ENCODE measurements at regions not wholly inside any gene's neighbourhood (a gene's known extent, or its start where the extent isn't known, plus 50 kb on each side); places are given as distances from the start of the nearest gene placed in this dataset.

DNA sequence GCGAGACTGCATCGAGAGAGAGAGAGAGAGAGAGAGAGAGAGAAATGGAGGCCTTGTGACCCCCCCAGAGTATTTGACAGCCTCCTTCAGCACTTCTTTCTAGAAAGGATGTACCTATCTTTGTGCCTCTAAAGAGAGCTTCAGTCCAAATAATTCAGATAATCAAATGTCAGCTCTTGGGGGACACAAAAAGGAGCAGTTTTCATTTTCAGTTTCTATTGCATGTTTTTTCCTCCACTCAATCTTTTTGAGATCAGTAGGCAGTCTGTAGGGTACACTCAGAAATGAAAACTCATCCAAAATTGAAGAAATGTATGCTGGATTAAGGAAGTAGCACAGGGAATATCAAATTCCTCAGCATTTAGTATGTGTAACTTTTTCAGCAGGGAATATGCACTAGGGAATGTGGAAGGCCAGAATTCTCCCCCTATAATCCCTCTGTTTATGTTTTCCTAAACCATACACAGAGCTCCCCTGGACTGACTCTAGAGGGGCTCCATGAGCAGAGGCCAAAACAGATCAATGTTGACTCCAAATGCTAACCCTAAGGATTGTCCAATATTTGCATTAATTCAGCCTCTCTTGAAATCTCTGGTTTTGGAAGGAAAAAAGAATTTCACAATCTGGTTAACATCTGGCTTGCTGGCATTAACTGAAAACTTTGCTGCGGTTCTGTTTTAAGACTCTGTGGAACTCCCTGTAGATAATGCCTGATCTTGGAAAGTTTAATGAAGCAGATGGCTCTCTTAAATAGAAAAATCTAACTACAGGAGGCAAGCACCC lies 250.1 kb downstream of the CEMIP2 start:
- TF ChIP-seq ZFP30 (CRISPR knock-in tag; IDR thresholded peaks at IDR 0.05) (no peak), TCF4 (CRISPR knock-in tag; IDR thresholded peaks at IDR 0.05; ENCODE audit: borderline replicate concordance) (no peak), ZFP3 (CRISPR knock-in tag; IDR thresholded peaks at IDR 0.05) (no peak), ZNF8 (CRISPR knock-in tag; IDR thresholded peaks at IDR 0.05) (no peak), ARNTL (CRISPR knock-in tag; IDR thresholded peaks at IDR 0.05; ENCODE audit: borderline replicate concordance, low read depth) (no peak), SNAI2 (CRISPR knock-in tag; IDR thresholded peaks at IDR 0.05) (no peak), ZNF565 (CRISPR knock-in tag; conservative IDR thresholded peaks at IDR 0.05; ENCODE audit: low read depth) (no peak), ZNF70 (CRISPR knock-in tag; IDR thresholded peaks at IDR 0.05) (no peak), RARB (CRISPR knock-in tag; IDR thresholded peaks at IDR 0.05) (no peak), ISL1 (CRISPR knock-in tag; IDR thresholded peaks at IDR 0.05) (no peak), TOX (CRISPR knock-in tag; IDR thresholded peaks at IDR 0.05; ENCODE audit: borderline replicate concordance) (no peak), GLIS3 (CRISPR knock-in tag; IDR thresholded peaks at IDR 0.05) (no peak), CSDC2 (CRISPR knock-in tag; IDR thresholded peaks at IDR 0.05) (no peak), ZC3H10 (CRISPR knock-in tag; IDR thresholded peaks at IDR 0.05) (no peak)
- TF ChIP-seq, protein P1, sequence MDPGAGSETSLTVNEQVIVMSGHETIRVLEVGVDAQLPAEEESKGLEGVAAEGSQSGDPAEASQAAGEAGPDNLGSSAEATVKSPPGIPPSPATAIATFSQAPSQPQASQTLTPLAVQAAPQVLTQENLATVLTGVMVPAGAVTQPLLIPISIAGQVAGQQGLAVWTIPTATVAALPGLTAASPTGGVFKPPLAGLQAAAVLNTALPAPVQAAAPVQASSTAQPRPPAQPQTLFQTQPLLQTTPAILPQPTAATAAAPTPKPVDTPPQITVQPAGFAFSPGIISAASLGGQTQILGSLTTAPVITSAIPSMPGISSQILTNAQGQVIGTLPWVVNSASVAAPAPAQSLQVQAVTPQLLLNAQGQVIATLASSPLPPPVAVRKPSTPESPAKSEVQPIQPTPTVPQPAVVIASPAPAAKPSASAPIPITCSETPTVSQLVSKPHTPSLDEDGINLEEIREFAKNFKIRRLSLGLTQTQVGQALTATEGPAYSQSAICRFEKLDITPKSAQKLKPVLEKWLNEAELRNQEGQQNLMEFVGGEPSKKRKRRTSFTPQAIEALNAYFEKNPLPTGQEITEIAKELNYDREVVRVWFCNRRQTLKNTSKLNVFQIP (CRISPR knock-in tag; IDR thresholded peaks at IDR 0.05; ENCODE audit: borderline replicate concordance, low read depth) = no peak
- TF ChIP-seq, protein P2, sequence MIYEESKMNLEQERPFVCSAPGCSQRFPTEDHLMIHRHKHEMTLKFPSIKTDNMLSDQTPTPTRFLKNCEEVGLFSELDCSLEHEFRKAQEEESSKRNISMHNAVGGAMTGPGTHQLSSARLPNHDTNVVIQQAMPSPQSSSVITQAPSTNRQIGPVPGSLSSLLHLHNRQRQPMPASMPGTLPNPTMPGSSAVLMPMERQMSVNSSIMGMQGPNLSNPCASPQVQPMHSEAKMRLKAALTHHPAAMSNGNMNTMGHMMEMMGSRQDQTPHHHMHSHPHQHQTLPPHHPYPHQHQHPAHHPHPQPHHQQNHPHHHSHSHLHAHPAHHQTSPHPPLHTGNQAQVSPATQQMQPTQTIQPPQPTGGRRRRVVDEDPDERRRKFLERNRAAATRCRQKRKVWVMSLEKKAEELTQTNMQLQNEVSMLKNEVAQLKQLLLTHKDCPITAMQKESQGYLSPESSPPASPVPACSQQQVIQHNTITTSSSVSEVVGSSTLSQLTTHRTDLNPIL (CRISPR knock-in tag; IDR thresholded peaks at IDR 0.05; ENCODE audit: low read depth) = no peak
- TF ChIP-seq, protein P3, sequence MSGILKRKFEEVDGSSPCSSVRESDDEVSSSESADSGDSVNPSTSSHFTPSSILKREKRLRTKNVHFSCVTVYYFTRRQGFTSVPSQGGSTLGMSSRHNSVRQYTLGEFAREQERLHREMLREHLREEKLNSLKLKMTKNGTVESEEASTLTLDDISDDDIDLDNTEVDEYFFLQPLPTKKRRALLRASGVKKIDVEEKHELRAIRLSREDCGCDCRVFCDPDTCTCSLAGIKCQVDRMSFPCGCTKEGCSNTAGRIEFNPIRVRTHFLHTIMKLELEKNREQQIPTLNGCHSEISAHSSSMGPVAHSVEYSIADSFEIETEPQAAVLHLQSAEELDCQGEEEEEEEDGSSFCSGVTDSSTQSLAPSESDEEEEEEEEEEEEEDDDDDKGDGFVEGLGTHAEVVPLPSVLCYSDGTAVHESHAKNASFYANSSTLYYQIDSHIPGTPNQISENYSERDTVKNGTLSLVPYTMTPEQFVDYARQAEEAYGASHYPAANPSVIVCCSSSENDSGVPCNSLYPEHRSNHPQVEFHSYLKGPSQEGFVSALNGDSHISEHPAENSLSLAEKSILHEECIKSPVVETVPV (CRISPR knock-in tag; IDR thresholded peaks at IDR 0.05) = no peak
- TF ChIP-seq, protein P4, sequence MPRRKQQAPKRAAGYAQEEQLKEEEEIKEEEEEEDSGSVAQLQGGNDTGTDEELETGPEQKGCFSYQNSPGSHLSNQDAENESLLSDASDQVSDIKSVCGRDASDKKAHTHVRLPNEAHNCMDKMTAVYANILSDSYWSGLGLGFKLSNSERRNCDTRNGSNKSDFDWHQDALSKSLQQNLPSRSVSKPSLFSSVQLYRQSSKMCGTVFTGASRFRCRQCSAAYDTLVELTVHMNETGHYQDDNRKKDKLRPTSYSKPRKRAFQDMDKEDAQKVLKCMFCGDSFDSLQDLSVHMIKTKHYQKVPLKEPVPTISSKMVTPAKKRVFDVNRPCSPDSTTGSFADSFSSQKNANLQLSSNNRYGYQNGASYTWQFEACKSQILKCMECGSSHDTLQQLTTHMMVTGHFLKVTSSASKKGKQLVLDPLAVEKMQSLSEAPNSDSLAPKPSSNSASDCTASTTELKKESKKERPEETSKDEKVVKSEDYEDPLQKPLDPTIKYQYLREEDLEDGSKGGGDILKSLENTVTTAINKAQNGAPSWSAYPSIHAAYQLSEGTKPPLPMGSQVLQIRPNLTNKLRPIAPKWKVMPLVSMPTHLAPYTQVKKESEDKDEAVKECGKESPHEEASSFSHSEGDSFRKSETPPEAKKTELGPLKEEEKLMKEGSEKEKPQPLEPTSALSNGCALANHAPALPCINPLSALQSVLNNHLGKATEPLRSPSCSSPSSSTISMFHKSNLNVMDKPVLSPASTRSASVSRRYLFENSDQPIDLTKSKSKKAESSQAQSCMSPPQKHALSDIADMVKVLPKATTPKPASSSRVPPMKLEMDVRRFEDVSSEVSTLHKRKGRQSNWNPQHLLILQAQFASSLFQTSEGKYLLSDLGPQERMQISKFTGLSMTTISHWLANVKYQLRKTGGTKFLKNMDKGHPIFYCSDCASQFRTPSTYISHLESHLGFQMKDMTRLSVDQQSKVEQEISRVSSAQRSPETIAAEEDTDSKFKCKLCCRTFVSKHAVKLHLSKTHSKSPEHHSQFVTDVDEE (CRISPR knock-in tag; IDR thresholded peaks at IDR 0.05) = no peak
- no peak for ATAC-seq

DNA sequence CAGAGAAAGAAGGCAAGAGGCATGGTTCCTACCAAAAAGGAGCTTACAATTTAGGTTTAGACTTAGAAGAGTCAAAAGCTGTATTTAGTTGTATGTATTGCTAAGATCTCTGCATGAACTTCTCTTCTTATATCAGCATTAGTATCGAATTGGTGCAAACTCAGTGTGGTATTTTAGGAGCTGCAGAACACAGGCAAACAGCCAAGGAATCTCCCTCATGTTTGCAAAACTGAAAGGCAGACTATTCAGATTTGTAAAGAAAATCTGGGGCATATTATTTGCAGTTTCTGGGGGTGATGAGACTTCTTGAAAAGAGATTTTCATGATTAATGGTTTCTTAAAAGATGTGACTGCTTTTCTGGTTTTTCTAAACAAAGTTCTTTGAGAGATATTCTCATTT lies 252.7 kb downstream of the CEMIP2 start:
- ATAC-seq = no peak
- TF ChIP-seq, protein P5, sequence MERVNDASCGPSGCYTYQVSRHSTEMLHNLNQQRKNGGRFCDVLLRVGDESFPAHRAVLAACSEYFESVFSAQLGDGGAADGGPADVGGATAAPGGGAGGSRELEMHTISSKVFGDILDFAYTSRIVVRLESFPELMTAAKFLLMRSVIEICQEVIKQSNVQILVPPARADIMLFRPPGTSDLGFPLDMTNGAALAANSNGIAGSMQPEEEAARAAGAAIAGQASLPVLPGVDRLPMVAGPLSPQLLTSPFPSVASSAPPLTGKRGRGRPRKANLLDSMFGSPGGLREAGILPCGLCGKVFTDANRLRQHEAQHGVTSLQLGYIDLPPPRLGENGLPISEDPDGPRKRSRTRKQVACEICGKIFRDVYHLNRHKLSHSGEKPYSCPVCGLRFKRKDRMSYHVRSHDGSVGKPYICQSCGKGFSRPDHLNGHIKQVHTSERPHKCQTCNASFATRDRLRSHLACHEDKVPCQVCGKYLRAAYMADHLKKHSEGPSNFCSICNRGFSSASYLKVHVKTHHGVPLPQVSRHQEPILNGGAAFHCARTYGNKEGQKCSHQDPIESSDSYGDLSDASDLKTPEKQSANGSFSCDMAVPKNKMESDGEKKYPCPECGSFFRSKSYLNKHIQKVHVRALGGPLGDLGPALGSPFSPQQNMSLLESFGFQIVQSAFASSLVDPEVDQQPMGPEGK (CRISPR knock-in tag; IDR thresholded peaks at IDR 0.05; ENCODE audit: borderline replicate concordance) = no peak
- TF ChIP-seq ISL1 (CRISPR knock-in tag; IDR thresholded peaks at IDR 0.05) (no peak), ZFP3 (CRISPR knock-in tag; IDR thresholded peaks at IDR 0.05) (no peak), TOX (CRISPR knock-in tag; IDR thresholded peaks at IDR 0.05; ENCODE audit: borderline replicate concordance) (no peak), OSR1 (CRISPR knock-in tag; IDR thresholded peaks at IDR 0.05) (no peak), GLIS3 (CRISPR knock-in tag; IDR thresholded peaks at IDR 0.05) (no peak), BACH2 (CRISPR knock-in tag; IDR thresholded peaks at IDR 0.05; ENCODE audit: borderline replicate concordance) (no peak), SNAI2 (CRISPR knock-in tag; IDR thresholded peaks at IDR 0.05) (no peak), ESRRG (CRISPR knock-in tag; IDR thresholded peaks at IDR 0.05) (no peak), PPARA (CRISPR knock-in tag; IDR thresholded peaks at IDR 0.05; ENCODE audit: borderline replicate concordance) (no peak), RARB (CRISPR knock-in tag; IDR thresholded peaks at IDR 0.05) (no peak), ZNF70 (CRISPR knock-in tag; IDR thresholded peaks at IDR 0.05) (no peak), ZNF8 (CRISPR knock-in tag; IDR thresholded peaks at IDR 0.05) (no peak), ZC3H10 (CRISPR knock-in tag; IDR thresholded peaks at IDR 0.05) (no peak), CSDC2 (CRISPR knock-in tag; IDR thresholded peaks at IDR 0.05) (no peak)
- TF ChIP-seq, protein P1 (CRISPR knock-in tag; IDR thresholded peaks at IDR 0.05; ENCODE audit: borderline replicate concordance, low read depth) = no peak
- TF ChIP-seq, protein P3 (CRISPR knock-in tag; IDR thresholded peaks at IDR 0.05) = no peak
